ENCODE measurements at regions not wholly inside any gene's neighbourhood (a gene's known extent, or its start where the extent isn't known, plus 50 kb on each side); places are given as distances from the start of the nearest gene placed in this dataset.

DNA sequence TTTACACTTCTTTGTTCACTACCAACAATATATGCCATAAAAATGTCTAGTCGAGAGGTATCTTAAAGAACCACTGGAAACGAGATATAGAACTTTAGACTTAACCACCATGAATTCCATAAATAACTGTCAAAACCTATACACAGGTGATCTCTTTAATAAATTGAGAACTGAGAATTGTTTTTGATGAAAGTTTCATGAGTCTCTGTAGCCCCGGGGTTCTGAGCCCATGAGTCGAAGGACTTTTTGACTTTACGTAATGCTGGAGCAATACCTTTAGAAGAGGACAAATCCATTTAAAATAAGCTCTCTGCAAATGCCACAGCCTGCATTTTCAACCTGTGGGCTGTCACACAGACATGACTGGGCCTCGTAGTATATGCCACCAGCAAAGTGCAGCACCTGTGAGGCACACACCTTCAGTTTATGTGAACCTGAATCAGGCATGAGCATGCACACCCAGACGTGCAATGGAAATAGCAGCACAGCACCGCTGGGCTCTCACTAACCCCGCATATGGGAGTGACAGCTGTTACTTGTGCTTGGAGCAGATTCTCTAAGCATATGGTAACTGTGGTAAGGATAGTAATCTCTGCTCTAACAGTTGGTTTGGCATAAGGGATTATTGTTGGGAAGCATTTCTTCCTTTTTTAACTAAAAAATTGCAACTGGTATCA lies 383.2 kb downstream of the SOCS6 start:
- 66% methylated on average over 8 of the region's 9 CpGs for WGBS
- no peaks in the 10 kb centered on the region for H3K79me1 ChIP-seq (replicated peaks; ENCODE audit: low read length, poor library complexity, severe bottlenecking)
- no peak overlapping the region for H3K27ac ChIP-seq (ENCODE audit: low read length, poor library complexity, severe bottlenecking)
- no peak overlapping the region for H3K23ac ChIP-seq (ENCODE audit: low read length in 2 of 2)
- peaks cover 8% of the 10 kb centered on the region for H3K9me3 ChIP-seq (ENCODE audit: control insufficient read depth, low read length)
- H2AK5ac ChIP-seq (ENCODE audit: low read length, severe bottlenecking) = no peak overlapping the region
- H2BK12ac ChIP-seq (ENCODE audit: low read length in 2 of 2) = no peak overlapping the region
- H2BK120ac ChIP-seq (ENCODE audit: low read depth, low read length) = no peak overlapping the region
- H3K4me2 ChIP-seq (ENCODE audit: low read length, poor library complexity, severe bottlenecking) = no peak overlapping the region
- no peak overlapping the region for H3K4me3 ChIP-seq (ENCODE audit: insufficient read depth in 1 of 2, low read depth in 1 of 2, low read length in 2 of 2)
- DNase-seq = no peak
- no peak overlapping the region for H3K18ac ChIP-seq (ENCODE audit: low read depth in 1 of 2, low read length in 2 of 2)
- H4K8ac ChIP-seq (ENCODE audit: low read length) = no peak overlapping the region
- H2BK15ac ChIP-seq (ENCODE audit: low read depth, poor library complexity, severe bottlenecking) = no peak overlapping the region
- H3K4me1 ChIP-seq (ENCODE audit: control insufficient read depth, insufficient read depth, low read depth, low read length) = no peaks in the 10 kb centered on the region
- no peak overlapping the region for H3K4ac ChIP-seq (ENCODE audit: low read depth in 1 of 2, low read length in 2 of 2)
- H3K36me3 ChIP-seq (ENCODE audit: control insufficient read depth in 1 of 2, insufficient read depth in 2 of 2, low read depth in 1 of 2, low read length in 2 of 2) = no peaks in the 10 kb centered on the region
- no peak overlapping the region for H4K91ac ChIP-seq (ENCODE audit: low read length)
- no peak overlapping the region for H3K14ac ChIP-seq (ENCODE audit: low read length in 2 of 2)
- no peak overlapping the region for H2BK5ac ChIP-seq (ENCODE audit: low read depth, low read length, poor library complexity, severe bottlenecking)
- H3K27me3 ChIP-seq (ENCODE audit: control insufficient read depth in 1 of 2, insufficient read depth in 1 of 2, low read length in 2 of 2) = no peaks in the 10 kb centered on the region
- no peak overlapping the region for H3K9ac ChIP-seq (ENCODE audit: low read length)
- H2AFZ ChIP-seq (ENCODE audit: low read depth, low read length) = no peak overlapping the region

DNA sequence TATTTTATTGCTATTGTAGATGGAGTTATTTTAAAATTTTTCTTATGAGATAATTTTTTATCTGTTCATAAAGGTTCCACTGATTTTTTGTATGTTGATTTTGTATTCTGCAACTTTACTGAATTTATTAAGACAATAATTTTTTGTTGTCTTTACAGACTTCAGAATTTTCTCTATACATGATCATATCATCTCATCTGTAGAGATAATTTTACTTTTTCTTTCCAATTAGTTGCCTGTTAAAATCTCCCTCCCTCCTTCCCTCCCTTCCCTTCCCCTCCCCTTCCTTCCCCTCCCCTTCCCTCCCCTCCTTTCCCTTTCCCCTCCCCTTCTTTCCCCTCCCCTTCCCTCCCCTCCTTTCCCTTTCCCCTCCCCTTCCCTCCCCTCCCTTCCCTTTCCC lies 378.1 kb downstream of the SOCS6 start:
- H4K8ac ChIP-seq (ENCODE audit: low read length) = no peak overlapping the region
- H3K4me3 ChIP-seq (ENCODE audit: insufficient read depth in 1 of 2, low read depth in 1 of 2, low read length in 2 of 2) = no peak overlapping the region
- no peaks in the 10 kb centered on the region for H3K4me1 ChIP-seq (ENCODE audit: control insufficient read depth, insufficient read depth, low read depth, low read length)
- no peak for DNase-seq
- H3K79me1 ChIP-seq (replicated peaks; ENCODE audit: low read length, poor library complexity, severe bottlenecking) = no peaks in the 10 kb centered on the region
- H2BK15ac ChIP-seq (ENCODE audit: low read depth, poor library complexity, severe bottlenecking) = no peak overlapping the region
- H3K9me3 ChIP-seq (ENCODE audit: control insufficient read depth, low read length) = peaks cover 11% of the 10 kb centered on the region
- H3K4me2 ChIP-seq (ENCODE audit: low read length, poor library complexity, severe bottlenecking) = no peak overlapping the region
- no peak overlapping the region for H3K9ac ChIP-seq (ENCODE audit: low read length)
- H4K91ac ChIP-seq (ENCODE audit: low read length) = no peak overlapping the region
- H3K27ac ChIP-seq (ENCODE audit: low read length, poor library complexity, severe bottlenecking) = no peak overlapping the region
- no peak overlapping the region for H3K18ac ChIP-seq (ENCODE audit: low read depth in 1 of 2, low read length in 2 of 2)
- no peaks in the 10 kb centered on the region for H3K36me3 ChIP-seq (ENCODE audit: control insufficient read depth in 1 of 2, insufficient read depth in 2 of 2, low read depth in 1 of 2, low read length in 2 of 2)
- H2AFZ ChIP-seq (ENCODE audit: low read depth, low read length) = no peak overlapping the region
- no peak overlapping the region for H2BK5ac ChIP-seq (ENCODE audit: low read depth, low read length, poor library complexity, severe bottlenecking)
- no peak overlapping the region for H2AK5ac ChIP-seq (ENCODE audit: low read length, severe bottlenecking)
- no peak overlapping the region for H2BK12ac ChIP-seq (ENCODE audit: low read length in 2 of 2)
- no peak overlapping the region for H2BK120ac ChIP-seq (ENCODE audit: low read depth, low read length)
- no peak overlapping the region for H3K4ac ChIP-seq (ENCODE audit: low read depth in 1 of 2, low read length in 2 of 2)
- H3K14ac ChIP-seq (ENCODE audit: low read length in 2 of 2) = no peak overlapping the region
- no peaks in the 10 kb centered on the region for H3K27me3 ChIP-seq (ENCODE audit: control insufficient read depth in 1 of 2, insufficient read depth in 1 of 2, low read length in 2 of 2)
- H3K23ac ChIP-seq (ENCODE audit: low read length in 2 of 2) = no peak overlapping the region

GRCh38 chr18:70663141-70663540 lies 374.3 kb downstream of the SOCS6 start:
- no peak overlapping the region for H2BK5ac ChIP-seq (ENCODE audit: low read depth, low read length, poor library complexity, severe bottlenecking)
- H3K4ac ChIP-seq (ENCODE audit: low read depth in 1 of 2, low read length in 2 of 2) = no peak overlapping the region
- no peak overlapping the region for H3K27ac ChIP-seq (ENCODE audit: low read length, poor library complexity, severe bottlenecking)
- no peaks in the 10 kb centered on the region for H3K79me1 ChIP-seq (replicated peaks; ENCODE audit: low read length, poor library complexity, severe bottlenecking)
- H3K4me1 ChIP-seq (ENCODE audit: control insufficient read depth, insufficient read depth, low read depth, low read length) = no peaks in the 10 kb centered on the region
- no peak overlapping the region for H2BK12ac ChIP-seq (ENCODE audit: low read length in 2 of 2)
- H3K23ac ChIP-seq (ENCODE audit: low read length in 2 of 2) = no peak overlapping the region
- no peak overlapping the region for H2AFZ ChIP-seq (ENCODE audit: low read depth, low read length)
- no peaks in the 10 kb centered on the region for H3K27me3 ChIP-seq (ENCODE audit: control insufficient read depth in 1 of 2, insufficient read depth in 1 of 2, low read length in 2 of 2)
- DNase-seq = no peak
- no peak overlapping the region for H3K14ac ChIP-seq (ENCODE audit: low read length in 2 of 2)
- H4K91ac ChIP-seq (ENCODE audit: low read length) = no peak overlapping the region
- WGBS = 67% methylated on average over 1 of the region's 2 CpGs
- H3K18ac ChIP-seq (ENCODE audit: low read depth in 1 of 2, low read length in 2 of 2) = no peak overlapping the region
- no peak overlapping the region for H3K9ac ChIP-seq (ENCODE audit: low read length)
- no peak overlapping the region for H2BK15ac ChIP-seq (ENCODE audit: low read depth, poor library complexity, severe bottlenecking)
- no peaks in the 10 kb centered on the region for H3K36me3 ChIP-seq (ENCODE audit: control insufficient read depth in 1 of 2, insufficient read depth in 2 of 2, low read depth in 1 of 2, low read length in 2 of 2)
- H2AK5ac ChIP-seq (ENCODE audit: low read length, severe bottlenecking) = no peak overlapping the region
- H3K9me3 ChIP-seq (ENCODE audit: control insufficient read depth, low read length) = peaks cover 6% of the 10 kb centered on the region
- H2BK120ac ChIP-seq (ENCODE audit: low read depth, low read length) = no peak overlapping the region
- H3K4me3 ChIP-seq (ENCODE audit: insufficient read depth in 1 of 2, low read depth in 1 of 2, low read length in 2 of 2) = no peak overlapping the region
- no peak overlapping the region for H3K4me2 ChIP-seq (ENCODE audit: low read length, poor library complexity, severe bottlenecking)
- H4K8ac ChIP-seq (ENCODE audit: low read length) = no peak overlapping the region

DNA sequence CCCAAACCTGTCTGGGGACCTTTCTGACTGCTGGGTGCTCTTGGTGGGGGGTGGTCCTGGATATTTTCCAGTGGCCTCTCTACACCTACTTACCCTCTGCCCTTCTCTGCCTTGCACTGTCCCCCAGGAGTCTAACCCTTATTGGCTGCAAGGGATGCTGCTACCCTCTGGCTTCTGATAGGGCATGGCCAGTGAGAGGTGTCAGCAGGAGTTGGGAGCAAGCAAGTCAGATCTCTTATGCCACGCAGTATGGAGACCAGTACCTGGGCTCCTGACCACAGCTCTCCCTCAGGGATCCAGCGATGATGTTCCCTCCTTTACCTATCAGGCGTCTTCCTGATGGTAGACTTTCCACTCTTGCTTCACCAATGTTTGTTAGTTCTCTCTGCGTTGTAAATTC lies 373.7 kb downstream of the SOCS6 start:
- Histone ChIP-seq H3K4me1 (ENCODE audit: control insufficient read depth, insufficient read depth, low read depth, low read length) (no peaks in the 10 kb centered on the region), H2BK15ac (ENCODE audit: low read depth, poor library complexity, severe bottlenecking) (no peak overlapping the region), H3K79me1 (replicated peaks; ENCODE audit: low read length, poor library complexity, severe bottlenecking) (no peaks in the 10 kb centered on the region), H3K27ac (ENCODE audit: low read length, poor library complexity, severe bottlenecking) (no peak overlapping the region), H3K4ac (ENCODE audit: low read depth in 1 of 2, low read length in 2 of 2) (no peak overlapping the region), H3K36me3 (ENCODE audit: control insufficient read depth in 1 of 2, insufficient read depth in 2 of 2, low read depth in 1 of 2, low read length in 2 of 2) (no peaks in the 10 kb centered on the region), H4K8ac (ENCODE audit: low read length) (no peak overlapping the region), H4K91ac (ENCODE audit: low read length) (no peak overlapping the region), H3K18ac (ENCODE audit: low read depth in 1 of 2, low read length in 2 of 2) (no peak overlapping the region), H2BK12ac (ENCODE audit: low read length in 2 of 2) (no peak overlapping the region), H3K9ac (ENCODE audit: low read length) (no peak overlapping the region), H2AK5ac (ENCODE audit: low read length, severe bottlenecking) (no peak overlapping the region), H3K14ac (ENCODE audit: low read length in 2 of 2) (no peak overlapping the region), H3K23ac (ENCODE audit: low read length in 2 of 2) (no peak overlapping the region), H2BK120ac (ENCODE audit: low read depth, low read length) (no peak overlapping the region), H2BK5ac (ENCODE audit: low read depth, low read length, poor library complexity, severe bottlenecking) (no peak overlapping the region), H3K27me3 (ENCODE audit: control insufficient read depth in 1 of 2, insufficient read depth in 1 of 2, low read length in 2 of 2) (no peaks in the 10 kb centered on the region), H3K4me2 (ENCODE audit: low read length, poor library complexity, severe bottlenecking) (no peak overlapping the region), H2AFZ (ENCODE audit: low read depth, low read length) (no peak overlapping the region), H3K4me3 (ENCODE audit: insufficient read depth in 1 of 2, low read depth in 1 of 2, low read length in 2 of 2) (no peak overlapping the region), H3K9me3 (ENCODE audit: control insufficient read depth, low read length) (peaks cover 6% of the 10 kb centered on the region)
- no peak for DNase-seq
- WGBS = 54% methylated on average over 4 of the region's 4 CpGs

All from mesenchymal stem cell (in vitro differentiated cells and primary cell).